ENCODE measurements at regions not wholly inside any gene's neighbourhood (a gene's known extent, or its start where the extent isn't known, plus 50 kb on each side); places are given as distances from the start of the nearest gene placed in this dataset.

DNA sequence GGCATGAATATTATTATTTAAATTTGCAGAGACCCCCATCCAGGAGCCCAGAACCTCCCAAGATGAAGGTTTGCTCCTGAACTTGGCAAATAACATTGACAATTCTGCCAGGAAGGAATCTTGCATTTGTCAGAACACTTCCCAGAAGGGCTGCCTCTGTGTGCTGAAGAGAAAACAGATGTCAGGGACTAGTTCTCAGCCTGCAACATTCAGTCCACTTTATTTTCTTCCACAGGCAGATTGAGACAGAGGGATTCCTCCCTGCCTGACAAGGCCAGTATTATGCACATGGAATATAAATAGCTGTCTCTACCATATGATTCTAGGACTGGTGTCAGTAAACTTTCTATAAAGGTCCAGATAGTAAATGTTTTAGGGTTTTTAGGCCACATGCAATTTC is 171.5 kb upstream of the SIX2 start:
- TF ChIP-seq CTCF (IDR thresholded peaks at IDR 0.05) (no peak), POLR2A (IDR thresholded peaks at IDR 0.05) (no peak), POLR2AphosphoS5 (IDR thresholded peaks at IDR 0.05) (no peak), EP300 (IDR thresholded peaks at IDR 0.05) (no peak)
